ENCODE measurements at regions not wholly inside any gene's neighbourhood (a gene's known extent, or its start where the extent isn't known, plus 50 kb on each side); places are given as distances from the start of the nearest gene placed in this dataset.

DNA sequence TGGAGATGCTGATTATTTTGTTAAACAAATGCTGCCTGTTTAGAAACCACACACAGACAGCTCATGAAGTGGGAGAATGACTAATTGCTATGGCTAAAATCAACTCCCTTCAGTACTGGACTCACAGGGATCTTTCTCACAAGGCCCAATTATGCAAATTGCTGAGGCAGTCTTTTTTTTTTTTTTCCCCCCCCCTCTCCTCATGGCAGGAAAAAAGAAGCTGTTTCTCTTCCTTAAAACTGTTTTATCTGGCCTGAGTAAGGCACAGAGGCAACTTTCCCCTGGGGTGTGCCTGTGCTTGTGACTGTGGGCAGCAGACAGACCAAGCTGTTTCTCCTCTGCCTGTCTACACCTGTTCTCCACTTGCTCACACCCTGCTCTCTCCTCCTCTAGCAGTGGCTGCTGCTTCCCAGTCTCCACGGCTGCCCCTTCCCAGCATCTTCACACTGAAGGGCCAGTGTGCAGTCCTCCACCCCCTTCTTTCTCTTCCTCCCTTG, 65.4 kb upstream of the STEAP1B start:
- no peaks in the 10 kb centered on the region for H4K20me1 ChIP-seq (ENCODE audit: insufficient read depth)
- H3K4me1 ChIP-seq (ENCODE audit: control insufficient read depth in 1 of 2, insufficient read depth in 2 of 2, low read length in 2 of 2) = no peaks in the 10 kb centered on the region
- H3K4me2 ChIP-seq (ENCODE audit: low read length) = no peak overlapping the region
- DNase-seq (ENCODE audit: low read depth, low spot score) = no peak
- no peak for ATAC-seq
- no peaks in the 10 kb centered on the region for H3K36me3 ChIP-seq (ENCODE audit: control insufficient read depth in 1 of 2, insufficient read depth in 2 of 2, low read length in 2 of 2)
- ChIA-PET POLR2A (no interaction called here), RAD21 (ENCODE audit: low non-redundant PET in 1 of 2, low total read pairs in 2 of 2, uncharacterized antibody in 2 of 2, unreplicated experiment in 2 of 2) (no interaction called here), CTCF (interaction anchor here (1.3 kb wide), 1 partner anchor 490 kb away, joined by 5 read pairs; no protein-coding TSS in a partner anchor)
- H3K79me2 ChIP-seq (ENCODE audit: insufficient read depth, low read length) = no peaks in the 10 kb centered on the region
- H3K9me3 ChIP-seq (ENCODE audit: control insufficient read depth in 1 of 2, insufficient read depth in 1 of 2, low read depth in 1 of 2, low read length in 2 of 2) = no peaks in the 10 kb centered on the region
- H3K9me2 ChIP-seq (ENCODE audit: insufficient read depth) = no peaks in the 10 kb centered on the region
- intact Hi-C loops (cut with micrococcal nuclease) = no loop called here
- H3K9ac ChIP-seq (ENCODE audit: low read length) = no peak overlapping the region
- TF ChIP-seq ELF1 (IDR thresholded peaks at IDR 0.05; ENCODE audit: borderline replicate concordance, low read depth) = no peak
- TF ChIP-seq CBX3 (IDR thresholded peaks at IDR 0.05; ENCODE audit: low read depth) = no peak
- TF ChIP-seq, protein P1, sequence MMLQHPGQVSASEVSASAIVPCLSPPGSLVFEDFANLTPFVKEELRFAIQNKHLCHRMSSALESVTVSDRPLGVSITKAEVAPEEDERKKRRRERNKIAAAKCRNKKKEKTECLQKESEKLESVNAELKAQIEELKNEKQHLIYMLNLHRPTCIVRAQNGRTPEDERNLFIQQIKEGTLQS (IDR thresholded peaks at IDR 0.05) = no peak
- TF ChIP-seq ZNF274 (IDR thresholded peaks at IDR 0.05; ENCODE audit: low read depth, low read length) = no peak
- no peak for TF ChIP-seq FOSL1 (IDR thresholded peaks at IDR 0.05; ENCODE audit: low read depth)
- TF ChIP-seq, protein P2, sequence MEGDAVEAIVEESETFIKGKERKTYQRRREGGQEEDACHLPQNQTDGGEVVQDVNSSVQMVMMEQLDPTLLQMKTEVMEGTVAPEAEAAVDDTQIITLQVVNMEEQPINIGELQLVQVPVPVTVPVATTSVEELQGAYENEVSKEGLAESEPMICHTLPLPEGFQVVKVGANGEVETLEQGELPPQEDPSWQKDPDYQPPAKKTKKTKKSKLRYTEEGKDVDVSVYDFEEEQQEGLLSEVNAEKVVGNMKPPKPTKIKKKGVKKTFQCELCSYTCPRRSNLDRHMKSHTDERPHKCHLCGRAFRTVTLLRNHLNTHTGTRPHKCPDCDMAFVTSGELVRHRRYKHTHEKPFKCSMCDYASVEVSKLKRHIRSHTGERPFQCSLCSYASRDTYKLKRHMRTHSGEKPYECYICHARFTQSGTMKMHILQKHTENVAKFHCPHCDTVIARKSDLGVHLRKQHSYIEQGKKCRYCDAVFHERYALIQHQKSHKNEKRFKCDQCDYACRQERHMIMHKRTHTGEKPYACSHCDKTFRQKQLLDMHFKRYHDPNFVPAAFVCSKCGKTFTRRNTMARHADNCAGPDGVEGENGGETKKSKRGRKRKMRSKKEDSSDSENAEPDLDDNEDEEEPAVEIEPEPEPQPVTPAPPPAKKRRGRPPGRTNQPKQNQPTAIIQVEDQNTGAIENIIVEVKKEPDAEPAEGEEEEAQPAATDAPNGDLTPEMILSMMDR (IDR thresholded peaks at IDR 0.05 in 2 of 3, conservative IDR thresholded peaks at IDR 0.05 in 1 of 3; ENCODE audit: borderline replicate concordance in 1 of 3, insufficient read depth in 1 of 3, low read depth in 2 of 3, low read length in 2 of 3) = no peak
- TF ChIP-seq ZFX (IDR thresholded peaks at IDR 0.05) = no peak
- no peak for TF ChIP-seq CEBPB (IDR thresholded peaks at IDR 0.05; ENCODE audit: low read depth)
- TF ChIP-seq POLR2AphosphoS5 (IDR thresholded peaks at IDR 0.05; ENCODE audit: low read depth, low read length) = no peak
- TF ChIP-seq SP1 (IDR thresholded peaks at IDR 0.05; ENCODE audit: low read depth) = no peak
- TF ChIP-seq, protein P3, sequence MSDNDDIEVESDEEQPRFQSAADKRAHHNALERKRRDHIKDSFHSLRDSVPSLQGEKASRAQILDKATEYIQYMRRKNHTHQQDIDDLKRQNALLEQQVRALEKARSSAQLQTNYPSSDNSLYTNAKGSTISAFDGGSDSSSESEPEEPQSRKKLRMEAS (IDR thresholded peaks at IDR 0.05) = no peak
- no peak for TF ChIP-seq EZH2phosphoT487 (IDR thresholded peaks at IDR 0.05; ENCODE audit: borderline replicate concordance)
- no peak for TF ChIP-seq EGR1 (IDR thresholded peaks at IDR 0.05; ENCODE audit: low read depth)
- TF ChIP-seq, protein P4, sequence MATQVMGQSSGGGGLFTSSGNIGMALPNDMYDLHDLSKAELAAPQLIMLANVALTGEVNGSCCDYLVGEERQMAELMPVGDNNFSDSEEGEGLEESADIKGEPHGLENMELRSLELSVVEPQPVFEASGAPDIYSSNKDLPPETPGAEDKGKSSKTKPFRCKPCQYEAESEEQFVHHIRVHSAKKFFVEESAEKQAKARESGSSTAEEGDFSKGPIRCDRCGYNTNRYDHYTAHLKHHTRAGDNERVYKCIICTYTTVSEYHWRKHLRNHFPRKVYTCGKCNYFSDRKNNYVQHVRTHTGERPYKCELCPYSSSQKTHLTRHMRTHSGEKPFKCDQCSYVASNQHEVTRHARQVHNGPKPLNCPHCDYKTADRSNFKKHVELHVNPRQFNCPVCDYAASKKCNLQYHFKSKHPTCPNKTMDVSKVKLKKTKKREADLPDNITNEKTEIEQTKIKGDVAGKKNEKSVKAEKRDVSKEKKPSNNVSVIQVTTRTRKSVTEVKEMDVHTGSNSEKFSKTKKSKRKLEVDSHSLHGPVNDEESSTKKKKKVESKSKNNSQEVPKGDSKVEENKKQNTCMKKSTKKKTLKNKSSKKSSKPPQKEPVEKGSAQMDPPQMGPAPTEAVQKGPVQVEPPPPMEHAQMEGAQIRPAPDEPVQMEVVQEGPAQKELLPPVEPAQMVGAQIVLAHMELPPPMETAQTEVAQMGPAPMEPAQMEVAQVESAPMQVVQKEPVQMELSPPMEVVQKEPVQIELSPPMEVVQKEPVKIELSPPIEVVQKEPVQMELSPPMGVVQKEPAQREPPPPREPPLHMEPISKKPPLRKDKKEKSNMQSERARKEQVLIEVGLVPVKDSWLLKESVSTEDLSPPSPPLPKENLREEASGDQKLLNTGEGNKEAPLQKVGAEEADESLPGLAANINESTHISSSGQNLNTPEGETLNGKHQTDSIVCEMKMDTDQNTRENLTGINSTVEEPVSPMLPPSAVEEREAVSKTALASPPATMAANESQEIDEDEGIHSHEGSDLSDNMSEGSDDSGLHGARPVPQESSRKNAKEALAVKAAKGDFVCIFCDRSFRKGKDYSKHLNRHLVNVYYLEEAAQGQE (IDR thresholded peaks at IDR 0.05; ENCODE audit: low read depth) = no peak
- TF ChIP-seq RAD21 (IDR thresholded peaks at IDR 0.05; ENCODE audit: low read depth) = no peak
- no peak for TF ChIP-seq POLR2A (IDR thresholded peaks at IDR 0.05; ENCODE audit: borderline replicate concordance, extremely low read depth, insufficient read depth, insufficient read length)
- no peak for TF ChIP-seq SIN3A (IDR thresholded peaks at IDR 0.05; ENCODE audit: low read depth)
- no peaks in the 10 kb centered on the region for H3K27me3 ChIP-seq (ENCODE audit: insufficient read depth, low read length)
- H3K27ac ChIP-seq (ENCODE audit: low read depth, low read length) = no peak overlapping the region
- H3K4me3 ChIP-seq (replicated peaks in 1 of 2; ENCODE audit: low read depth in 1 of 2, low read length in 2 of 2) = no peak overlapping the region
- H2AFZ ChIP-seq (ENCODE audit: low read depth, low read length, poor library complexity, severe bottlenecking) = no peak overlapping the region
- no TSS peak for BruUV-seq (replicated peaks)

All from HCT116 (cell line).